ENCODE measurements at regions not wholly inside any gene's neighbourhood (a gene's known extent, or its start where the extent isn't known, plus 50 kb on each side); places are given as distances from the start of the nearest gene placed in this dataset.

DNA sequence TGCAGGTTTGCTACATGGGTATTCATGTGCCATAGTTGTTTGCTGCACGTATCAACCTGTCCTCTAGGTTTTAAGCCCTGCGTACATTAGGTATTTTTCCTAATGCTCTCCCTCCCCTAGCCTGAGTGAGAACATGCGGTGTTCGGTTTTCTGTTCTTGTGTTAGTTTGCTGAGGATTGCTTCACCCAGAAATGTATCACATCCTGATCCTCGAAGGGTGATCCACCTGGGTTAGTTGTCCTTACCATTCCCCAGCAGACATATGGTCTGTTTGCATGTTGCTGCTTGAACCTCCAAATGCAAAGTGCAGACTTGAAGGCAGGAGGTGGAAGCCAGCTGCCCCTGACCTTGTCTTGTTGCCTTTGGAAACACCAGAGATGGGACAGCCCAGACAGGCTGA, 161.5 kb upstream of the WDR1 start:
- no peaks in the 10 kb centered on the region for H3K4me1 Mint-ChIP-seq
- DNase-seq (ENCODE audit: low spot score) (no peak), ATAC-seq (no peak)
- H3K27me3 Mint-ChIP-seq (ENCODE audit: low read depth), result peaks cover 21% of the 10 kb centered on the region
- CTCF ChIA-PET, result no interaction called here
- TF ChIP-seq MXD4 (CRISPR knock-in tag; IDR thresholded peaks at IDR 0.05; ENCODE audit: borderline replicate concordance), result no peak
- no peak overlapping the region for H3K4me3 Mint-ChIP-seq
- no peak overlapping the region for H3K27ac Mint-ChIP-seq
- POLR2A ChIA-PET, result no interaction called here
- peaks cover 7% of the 10 kb centered on the region; the same call in 1 of the 2 replicates for H3K36me3 Mint-ChIP-seq
- H3K9me3 Mint-ChIP-seq, result peaks cover 73% of the 10 kb centered on the region

DNA sequence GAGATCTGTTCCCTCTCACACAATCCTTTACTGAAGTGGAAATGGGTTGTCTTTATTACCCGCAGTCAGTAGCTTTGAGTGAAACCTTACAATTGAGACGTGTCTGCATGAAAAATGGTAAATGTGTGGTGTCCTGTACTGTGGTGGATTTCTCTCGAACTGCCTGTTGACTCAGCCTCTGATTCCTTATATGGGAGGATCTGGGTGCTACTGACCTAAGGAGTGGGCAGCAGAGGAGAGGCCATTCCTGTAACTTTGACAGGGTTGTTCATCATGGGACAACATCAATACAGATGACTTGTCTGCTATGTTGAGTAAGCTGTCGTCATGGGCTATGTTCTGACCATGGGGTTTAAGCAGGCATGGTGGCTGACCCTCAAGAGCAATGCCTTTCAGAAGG, 159.6 kb upstream of the WDR1 start:
- DNase-seq (ENCODE audit: low spot score) (no peak), ATAC-seq (no peak)
- no peak overlapping the region for H3K4me3 Mint-ChIP-seq
- H3K27ac Mint-ChIP-seq, result no peak overlapping the region
- TF ChIP-seq GTF2I (CRISPR knock-in tag; conservative IDR thresholded peaks at IDR 0.05) (no peak), NFYB (CRISPR knock-in tag; conservative IDR thresholded peaks at IDR 0.05; ENCODE audit: low read depth) (no peak), TEAD1 (CRISPR knock-in tag; IDR thresholded peaks at IDR 0.05) (no peak), FOXK1 (CRISPR knock-in tag; IDR thresholded peaks at IDR 0.05) (no peak), ZNF416 (CRISPR knock-in tag; IDR thresholded peaks at IDR 0.05) (no peak), ZNF671 (CRISPR knock-in tag; IDR thresholded peaks at IDR 0.05) (no peak), MYBL2 (CRISPR knock-in tag; IDR thresholded peaks at IDR 0.05) (no peak), ETV6 (CRISPR knock-in tag; IDR thresholded peaks at IDR 0.05) (no peak), FOXJ3 (CRISPR knock-in tag; IDR thresholded peaks at IDR 0.05; ENCODE audit: borderline replicate concordance) (no peak), NR1H2 (CRISPR knock-in tag; IDR thresholded peaks at IDR 0.05) (no peak), NFE2L1 (CRISPR knock-in tag; IDR thresholded peaks at IDR 0.05) (no peak)
- TF ChIP-seq, protein P1, sequence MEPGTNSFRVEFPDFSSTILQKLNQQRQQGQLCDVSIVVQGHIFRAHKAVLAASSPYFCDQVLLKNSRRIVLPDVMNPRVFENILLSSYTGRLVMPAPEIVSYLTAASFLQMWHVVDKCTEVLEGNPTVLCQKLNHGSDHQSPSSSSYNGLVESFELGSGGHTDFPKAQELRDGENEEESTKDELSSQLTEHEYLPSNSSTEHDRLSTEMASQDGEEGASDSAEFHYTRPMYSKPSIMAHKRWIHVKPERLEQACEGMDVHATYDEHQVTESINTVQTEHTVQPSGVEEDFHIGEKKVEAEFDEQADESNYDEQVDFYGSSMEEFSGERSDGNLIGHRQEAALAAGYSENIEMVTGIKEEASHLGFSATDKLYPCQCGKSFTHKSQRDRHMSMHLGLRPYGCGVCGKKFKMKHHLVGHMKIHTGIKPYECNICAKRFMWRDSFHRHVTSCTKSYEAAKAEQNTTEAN (CRISPR knock-in tag; IDR thresholded peaks at IDR 0.05), result no peak
- TF ChIP-seq, protein P2, sequence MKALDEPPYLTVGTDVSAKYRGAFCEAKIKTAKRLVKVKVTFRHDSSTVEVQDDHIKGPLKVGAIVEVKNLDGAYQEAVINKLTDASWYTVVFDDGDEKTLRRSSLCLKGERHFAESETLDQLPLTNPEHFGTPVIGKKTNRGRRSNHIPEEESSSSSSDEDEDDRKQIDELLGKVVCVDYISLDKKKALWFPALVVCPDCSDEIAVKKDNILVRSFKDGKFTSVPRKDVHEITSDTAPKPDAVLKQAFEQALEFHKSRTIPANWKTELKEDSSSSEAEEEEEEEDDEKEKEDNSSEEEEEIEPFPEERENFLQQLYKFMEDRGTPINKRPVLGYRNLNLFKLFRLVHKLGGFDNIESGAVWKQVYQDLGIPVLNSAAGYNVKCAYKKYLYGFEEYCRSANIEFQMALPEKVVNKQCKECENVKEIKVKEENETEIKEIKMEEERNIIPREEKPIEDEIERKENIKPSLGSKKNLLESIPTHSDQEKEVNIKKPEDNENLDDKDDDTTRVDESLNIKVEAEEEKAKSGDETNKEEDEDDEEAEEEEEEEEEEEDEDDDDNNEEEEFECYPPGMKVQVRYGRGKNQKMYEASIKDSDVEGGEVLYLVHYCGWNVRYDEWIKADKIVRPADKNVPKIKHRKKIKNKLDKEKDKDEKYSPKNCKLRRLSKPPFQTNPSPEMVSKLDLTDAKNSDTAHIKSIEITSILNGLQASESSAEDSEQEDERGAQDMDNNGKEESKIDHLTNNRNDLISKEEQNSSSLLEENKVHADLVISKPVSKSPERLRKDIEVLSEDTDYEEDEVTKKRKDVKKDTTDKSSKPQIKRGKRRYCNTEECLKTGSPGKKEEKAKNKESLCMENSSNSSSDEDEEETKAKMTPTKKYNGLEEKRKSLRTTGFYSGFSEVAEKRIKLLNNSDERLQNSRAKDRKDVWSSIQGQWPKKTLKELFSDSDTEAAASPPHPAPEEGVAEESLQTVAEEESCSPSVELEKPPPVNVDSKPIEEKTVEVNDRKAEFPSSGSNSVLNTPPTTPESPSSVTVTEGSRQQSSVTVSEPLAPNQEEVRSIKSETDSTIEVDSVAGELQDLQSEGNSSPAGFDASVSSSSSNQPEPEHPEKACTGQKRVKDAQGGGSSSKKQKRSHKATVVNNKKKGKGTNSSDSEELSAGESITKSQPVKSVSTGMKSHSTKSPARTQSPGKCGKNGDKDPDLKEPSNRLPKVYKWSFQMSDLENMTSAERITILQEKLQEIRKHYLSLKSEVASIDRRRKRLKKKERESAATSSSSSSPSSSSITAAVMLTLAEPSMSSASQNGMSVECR (CRISPR knock-in tag; IDR thresholded peaks at IDR 0.05; ENCODE audit: borderline replicate concordance), result no peak
- TF ChIP-seq, protein P3, sequence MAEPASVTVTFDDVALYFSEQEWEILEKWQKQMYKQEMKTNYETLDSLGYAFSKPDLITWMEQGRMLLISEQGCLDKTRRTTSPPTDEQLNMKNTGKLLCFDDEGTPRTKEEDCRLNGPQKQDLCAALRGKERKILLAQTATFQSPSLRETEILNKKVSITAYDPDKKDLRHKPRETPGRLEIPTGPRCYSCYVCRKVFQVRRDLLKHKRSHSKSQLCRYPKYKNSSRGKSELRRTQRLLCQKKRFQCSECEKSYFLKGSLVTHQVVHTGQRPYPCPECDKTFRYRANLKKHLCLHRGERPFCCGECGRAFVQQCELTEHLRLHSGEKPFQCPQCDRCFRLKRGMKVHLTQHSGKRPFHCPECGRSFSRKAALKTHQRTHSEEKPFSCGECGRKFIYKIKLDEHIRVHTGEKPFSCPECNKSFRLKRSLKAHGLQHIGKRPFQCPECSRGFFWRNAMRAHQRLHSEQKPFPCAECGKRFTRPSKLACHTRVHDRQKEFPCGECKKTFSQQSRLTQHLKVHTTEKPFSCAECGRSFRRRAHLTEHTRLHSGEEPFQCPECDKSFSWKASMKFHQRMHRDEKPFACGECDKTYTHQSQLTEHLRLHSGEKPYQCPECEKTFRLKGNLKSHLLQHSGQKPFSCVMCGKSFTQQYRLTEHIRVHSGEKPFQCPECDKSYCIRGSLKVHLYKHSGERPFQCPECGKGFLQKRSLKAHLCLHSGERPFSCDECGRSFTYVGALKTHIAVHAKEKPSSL (CRISPR knock-in tag; conservative IDR thresholded peaks at IDR 0.05), result no peak
- TF ChIP-seq, protein P4, sequence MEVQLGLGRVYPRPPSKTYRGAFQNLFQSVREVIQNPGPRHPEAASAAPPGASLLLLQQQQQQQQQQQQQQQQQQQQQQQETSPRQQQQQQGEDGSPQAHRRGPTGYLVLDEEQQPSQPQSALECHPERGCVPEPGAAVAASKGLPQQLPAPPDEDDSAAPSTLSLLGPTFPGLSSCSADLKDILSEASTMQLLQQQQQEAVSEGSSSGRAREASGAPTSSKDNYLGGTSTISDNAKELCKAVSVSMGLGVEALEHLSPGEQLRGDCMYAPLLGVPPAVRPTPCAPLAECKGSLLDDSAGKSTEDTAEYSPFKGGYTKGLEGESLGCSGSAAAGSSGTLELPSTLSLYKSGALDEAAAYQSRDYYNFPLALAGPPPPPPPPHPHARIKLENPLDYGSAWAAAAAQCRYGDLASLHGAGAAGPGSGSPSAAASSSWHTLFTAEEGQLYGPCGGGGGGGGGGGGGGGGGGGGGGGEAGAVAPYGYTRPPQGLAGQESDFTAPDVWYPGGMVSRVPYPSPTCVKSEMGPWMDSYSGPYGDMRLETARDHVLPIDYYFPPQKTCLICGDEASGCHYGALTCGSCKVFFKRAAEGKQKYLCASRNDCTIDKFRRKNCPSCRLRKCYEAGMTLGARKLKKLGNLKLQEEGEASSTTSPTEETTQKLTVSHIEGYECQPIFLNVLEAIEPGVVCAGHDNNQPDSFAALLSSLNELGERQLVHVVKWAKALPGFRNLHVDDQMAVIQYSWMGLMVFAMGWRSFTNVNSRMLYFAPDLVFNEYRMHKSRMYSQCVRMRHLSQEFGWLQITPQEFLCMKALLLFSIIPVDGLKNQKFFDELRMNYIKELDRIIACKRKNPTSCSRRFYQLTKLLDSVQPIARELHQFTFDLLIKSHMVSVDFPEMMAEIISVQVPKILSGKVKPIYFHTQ (CRISPR knock-in tag; IDR thresholded peaks at IDR 0.05), result no peak
- TF ChIP-seq, protein P5, sequence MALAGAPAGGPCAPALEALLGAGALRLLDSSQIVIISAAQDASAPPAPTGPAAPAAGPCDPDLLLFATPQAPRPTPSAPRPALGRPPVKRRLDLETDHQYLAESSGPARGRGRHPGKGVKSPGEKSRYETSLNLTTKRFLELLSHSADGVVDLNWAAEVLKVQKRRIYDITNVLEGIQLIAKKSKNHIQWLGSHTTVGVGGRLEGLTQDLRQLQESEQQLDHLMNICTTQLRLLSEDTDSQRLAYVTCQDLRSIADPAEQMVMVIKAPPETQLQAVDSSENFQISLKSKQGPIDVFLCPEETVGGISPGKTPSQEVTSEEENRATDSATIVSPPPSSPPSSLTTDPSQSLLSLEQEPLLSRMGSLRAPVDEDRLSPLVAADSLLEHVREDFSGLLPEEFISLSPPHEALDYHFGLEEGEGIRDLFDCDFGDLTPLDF (CRISPR knock-in tag; IDR thresholded peaks at IDR 0.05), result no peak
- POLR2A ChIA-PET, result no interaction called here
- CTCF ChIA-PET, result no interaction called here
- peaks cover 74% of the 10 kb centered on the region for H3K9me3 Mint-ChIP-seq
- H3K4me1 Mint-ChIP-seq, result no peaks in the 10 kb centered on the region
- peaks cover 7% of the 10 kb centered on the region; the same call in 1 of the 2 replicates for H3K36me3 Mint-ChIP-seq
- H3K27me3 Mint-ChIP-seq (ENCODE audit: low read depth), result peaks cover 19% of the 10 kb centered on the region

Measured in WTC11 (cell line).